ENCODE measurements at regions not wholly inside any gene's neighbourhood (a gene's known extent, or its start where the extent isn't known, plus 50 kb on each side); places are given as distances from the start of the nearest gene placed in this dataset.

DNA sequence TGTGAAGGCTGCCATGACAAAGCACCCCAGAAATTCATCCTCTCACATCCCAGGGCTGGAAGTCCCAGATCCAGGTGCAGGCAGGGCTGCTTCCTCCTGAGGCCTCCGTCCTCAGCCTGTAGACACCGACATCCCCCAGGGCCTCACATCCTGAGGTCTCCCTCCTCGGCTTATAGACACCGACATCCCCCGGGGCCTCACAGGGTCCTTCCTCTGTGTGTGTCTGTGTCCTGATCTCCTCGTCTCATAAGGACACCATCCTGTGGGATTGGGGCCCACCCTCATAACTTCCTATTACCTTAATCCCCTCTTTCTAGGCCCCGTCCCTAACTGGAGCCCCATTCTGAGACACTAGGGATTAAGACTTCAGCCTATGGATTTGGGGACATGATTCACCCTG is 92.0 kb upstream of the SNTG2 start:
- no peak for DNase-seq

- no peak for DNase-seq
Measured at GRCh38 chr2:857937-858336, 92.7 kb upstream of the SNTG2 start.

DNA sequence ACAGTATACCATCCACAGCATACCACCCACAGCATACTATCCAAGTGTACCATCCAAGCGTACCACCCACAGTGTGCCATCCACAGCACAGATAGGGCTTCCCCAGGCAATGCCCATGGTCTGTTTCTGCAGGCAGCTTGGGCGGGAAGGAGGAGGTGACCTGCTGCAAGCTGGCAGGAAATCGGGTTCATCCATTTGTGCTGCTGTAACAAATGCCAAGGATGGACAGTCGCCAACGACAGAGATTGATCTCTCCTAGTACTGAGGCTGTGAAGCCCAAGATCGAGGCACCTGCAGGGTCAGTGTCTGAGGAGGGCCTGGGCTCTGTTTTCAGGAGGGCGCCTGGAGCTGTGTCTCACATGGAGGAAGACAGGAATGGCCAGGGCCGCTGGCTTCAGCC is 93.6 kb upstream of the SNTG2 start:
- no peak for DNase-seq

GRCh38 chr2:856456-856855 is 94.2 kb upstream of the SNTG2 start:
- no peak for DNase-seq

DNA sequence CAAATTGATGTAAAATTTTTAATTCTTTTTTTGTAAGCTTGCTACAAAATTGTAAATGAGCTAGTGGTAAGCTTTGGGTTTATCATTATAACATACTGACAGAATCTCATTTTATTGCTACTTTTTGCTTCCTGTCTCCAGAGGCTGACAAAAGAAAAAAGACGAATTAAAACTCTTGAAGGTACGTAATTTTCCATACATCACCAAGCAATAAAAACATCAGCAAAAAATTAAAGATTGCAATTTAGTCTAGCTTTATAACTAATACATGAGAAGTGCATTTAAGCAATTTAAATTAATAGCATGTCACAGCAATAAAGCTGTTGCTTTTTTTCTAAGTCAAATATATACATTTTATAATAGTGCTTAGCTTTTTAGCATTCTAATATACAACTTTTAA is 94.6 kb upstream of the SNTG2 start:
- no peak for DNase-seq

DNA sequence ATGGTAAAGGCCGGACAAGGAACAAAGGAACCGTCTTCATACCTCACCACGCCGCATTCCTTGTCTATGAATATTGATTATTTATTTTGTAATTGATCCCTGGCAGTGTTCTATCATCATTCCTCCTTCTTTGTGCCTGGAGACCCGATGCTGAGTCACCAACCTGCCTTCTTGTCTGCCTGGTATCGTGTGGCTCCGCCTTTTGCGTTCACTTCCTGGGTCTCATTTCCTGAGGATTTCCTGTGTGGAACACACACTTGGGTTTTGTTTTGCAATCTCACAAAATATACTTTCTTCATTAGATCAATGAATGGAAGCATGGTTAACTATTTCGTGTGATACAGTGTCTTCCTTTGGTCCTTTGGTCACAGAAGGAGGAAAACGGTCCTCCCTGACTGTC is 95.5 kb upstream of the SNTG2 start:
- DNase-seq = no peak

GRCh38 chr2:854460-854859 is 96.2 kb upstream of the SNTG2 start:
- DNase-seq = peak; percentile 64

DNA sequence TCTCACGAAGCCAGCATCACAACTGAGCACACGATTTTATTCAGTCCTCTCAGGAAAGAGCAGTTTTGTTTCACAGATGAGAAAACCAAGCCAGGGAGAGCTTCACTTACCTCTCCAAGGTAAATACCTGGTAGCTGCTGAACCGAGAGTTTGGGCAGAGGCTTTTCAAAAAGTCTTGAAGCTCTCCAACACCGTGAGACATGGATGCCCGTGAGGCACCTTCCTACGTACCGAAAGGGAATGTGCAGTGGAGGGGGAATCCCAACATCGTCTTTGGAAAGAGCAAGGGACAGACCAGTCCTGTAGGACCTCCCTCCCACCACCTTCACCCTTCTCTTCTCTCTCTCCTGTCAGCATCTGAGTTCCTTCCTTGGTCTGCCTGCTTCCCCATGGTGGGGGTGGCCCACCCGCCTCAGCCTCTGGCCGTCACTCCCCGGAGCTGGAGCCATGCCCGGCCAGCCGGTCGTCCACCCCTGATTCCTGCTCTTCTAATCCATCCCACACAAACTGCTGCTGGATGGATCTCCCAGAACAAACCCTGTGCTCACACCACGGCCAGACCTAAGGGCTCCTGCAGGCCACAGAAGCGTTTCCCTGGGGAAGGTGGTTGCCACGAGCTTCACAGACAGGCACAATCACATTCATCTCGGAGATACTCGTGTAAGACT is 97.3 kb upstream of the SNTG2 start:
- no peak for DNase-seq

DNA sequence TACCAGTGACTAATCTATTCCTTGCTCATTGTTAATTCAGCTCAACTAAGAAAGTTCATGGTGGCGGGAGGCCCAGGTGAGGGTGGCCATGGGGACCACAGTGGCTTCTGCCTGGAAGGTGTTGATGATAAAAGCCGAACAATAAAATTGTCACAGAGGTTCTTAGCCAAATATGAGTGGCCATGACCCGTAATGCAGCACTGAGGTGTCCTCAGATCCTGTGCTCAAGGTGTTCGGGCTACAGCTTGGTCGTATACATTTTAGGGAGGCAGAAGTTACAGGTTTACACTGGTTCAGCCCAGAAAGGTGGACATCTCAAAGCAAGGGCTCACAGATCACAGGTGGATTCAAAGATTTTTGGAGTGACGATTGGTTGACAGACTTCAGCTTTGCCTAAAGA is 98.5 kb upstream of the SNTG2 start:
- DNase-seq = no peak

DNA sequence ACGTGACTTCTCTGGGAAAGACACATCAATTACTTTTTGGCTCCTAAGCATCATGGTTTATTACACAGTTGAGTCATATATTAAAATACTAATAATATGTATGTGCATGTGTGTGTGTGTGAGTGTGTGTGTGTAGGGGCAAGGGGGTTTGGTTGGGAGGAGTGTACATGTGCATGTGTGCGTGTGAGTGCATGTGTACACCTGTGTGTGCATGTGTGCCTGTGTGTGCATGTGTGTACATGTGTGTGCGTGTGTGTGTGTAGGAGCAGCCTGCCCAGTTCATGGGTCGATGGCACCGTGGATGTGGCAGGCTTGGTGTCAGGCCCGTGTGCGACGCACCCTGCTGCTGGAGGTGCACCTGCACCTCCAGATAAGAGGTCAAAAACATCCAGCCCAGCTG is 99.0 kb upstream of the SNTG2 start:
- DNase-seq = no peak

DNA sequence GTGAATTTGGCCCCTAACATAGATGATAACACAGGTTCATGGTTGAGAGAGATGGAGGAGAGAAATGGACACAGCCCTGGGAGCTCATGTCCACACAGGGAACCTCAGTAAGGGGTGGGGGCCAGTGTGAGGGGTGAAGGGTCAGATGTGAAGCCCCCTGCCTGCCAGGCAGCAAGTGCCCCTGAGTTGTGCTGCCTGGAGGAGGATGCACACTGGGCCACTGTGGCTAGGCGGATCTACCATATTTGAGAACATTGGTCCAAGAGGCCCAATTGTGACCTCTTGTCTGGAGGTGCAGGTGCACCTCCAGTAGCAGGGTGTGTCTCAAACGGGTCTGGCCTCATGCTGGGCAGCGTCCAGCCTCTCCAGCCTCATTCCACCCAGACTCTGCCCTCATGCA is 99.6 kb upstream of the SNTG2 start:
- no peak for DNase-seq

DNA sequence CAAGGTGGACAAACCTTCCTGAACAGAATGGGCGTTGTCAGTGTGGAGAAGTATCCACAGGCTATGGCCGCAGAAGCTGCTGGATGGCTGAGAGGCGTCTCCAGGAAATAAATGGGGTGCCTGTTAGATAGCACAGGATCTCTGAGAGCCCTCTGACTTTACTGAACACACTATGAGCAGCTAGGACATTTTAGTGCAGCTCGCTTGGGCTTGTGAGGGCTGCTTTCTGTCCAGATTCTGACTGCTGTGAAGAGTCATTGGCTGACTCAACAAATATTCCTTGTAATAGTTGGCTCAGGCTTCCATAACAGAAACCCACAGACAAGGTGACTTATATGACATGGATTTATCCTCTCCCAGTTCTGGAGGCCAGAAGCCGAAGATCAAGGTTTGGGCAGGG is 100.2 kb upstream of the SNTG2 start:
- DNase-seq = no peak

DNA sequence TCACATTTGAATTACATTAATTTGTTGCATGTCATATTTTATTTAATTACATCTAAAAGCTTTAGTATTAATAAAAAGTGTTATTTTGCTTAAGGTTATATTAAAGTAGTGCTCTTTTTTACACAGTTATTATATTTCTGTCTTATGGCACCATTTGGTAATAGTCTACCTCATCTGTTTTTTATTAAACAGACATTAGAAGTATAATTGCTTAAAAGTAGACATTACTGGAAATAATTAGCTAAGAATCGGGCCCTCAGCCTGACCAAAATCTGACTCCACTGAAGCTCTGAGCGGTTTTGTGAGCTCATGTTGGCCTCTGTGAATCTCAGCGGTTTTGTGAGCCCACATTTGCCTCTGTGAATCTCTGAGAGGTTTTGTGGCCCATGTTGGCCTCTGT is 102.5 kb upstream of the SNTG2 start:
- DNase-seq = no peak

DNA sequence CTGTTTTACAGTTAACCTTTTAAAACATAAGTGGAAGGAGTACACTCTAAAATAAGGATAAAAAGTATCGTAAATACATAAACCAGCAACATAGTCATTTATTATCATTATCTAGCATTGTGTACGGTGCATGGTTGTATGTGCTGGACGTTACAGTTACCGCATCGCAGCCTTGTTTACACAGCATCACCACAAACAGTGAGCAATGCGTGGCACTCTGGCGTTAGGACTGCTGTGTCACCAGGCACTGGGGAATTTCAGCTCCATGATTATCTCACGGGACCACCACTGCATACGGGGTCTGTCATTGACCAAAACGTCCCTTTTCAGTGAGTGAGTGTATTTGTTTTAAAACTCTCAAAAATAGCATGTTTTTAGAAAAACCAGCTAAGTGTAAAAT is 103.0 kb upstream of the SNTG2 start:
- no peak for DNase-seq

DNA sequence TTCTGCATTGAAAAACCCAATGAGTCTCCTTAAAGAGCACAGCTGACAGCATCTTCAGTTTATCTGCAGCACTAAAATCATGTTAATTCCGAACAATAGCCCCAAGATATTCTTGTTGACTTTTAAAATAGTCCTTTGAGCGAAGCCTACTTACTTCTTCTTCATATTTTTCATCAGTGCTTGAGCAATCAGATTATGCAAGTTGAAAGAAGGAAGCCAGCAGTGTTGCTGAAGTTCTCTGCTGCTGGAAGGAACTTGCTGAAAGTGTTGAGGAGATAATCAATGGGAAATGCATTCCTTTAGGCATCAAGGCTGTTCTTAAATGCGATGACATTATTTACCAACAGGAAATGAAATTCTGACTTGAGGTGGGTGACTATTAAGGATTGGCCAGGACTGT is 105.9 kb upstream of the SNTG2 start:
- no peak for DNase-seq

DNA sequence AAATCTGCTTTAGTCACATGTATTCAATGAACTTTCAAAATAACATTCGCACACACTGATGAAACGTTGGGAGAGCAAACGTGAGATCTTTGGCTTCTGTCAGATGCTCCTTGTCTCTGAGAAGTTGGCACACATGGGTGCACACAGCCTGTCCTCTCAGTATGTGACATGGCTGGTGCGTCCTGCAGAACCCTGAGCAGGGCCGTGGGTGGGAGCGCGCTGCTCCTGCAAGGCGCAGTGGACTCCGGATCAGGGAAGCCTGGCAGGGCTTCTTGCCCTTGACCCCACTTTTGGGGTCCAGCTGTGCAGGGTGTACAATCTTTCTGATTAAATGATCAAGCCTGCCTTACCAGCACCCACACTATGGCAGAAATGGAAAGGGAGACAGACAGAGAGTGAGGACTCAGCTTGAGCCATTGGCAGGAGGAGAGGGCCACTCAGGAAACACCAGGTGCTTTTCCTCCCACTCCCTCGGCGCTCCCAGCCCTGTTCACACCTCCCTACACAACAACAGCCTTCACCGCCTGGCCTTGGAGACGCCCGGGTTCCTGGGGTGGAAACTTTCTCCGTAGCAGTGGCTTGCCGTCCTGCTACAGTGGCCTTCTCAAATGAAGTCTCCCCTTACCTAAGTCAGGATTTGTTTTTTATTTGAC is 108.4 kb upstream of the SNTG2 start:
- DNase-seq = no peak

DNA sequence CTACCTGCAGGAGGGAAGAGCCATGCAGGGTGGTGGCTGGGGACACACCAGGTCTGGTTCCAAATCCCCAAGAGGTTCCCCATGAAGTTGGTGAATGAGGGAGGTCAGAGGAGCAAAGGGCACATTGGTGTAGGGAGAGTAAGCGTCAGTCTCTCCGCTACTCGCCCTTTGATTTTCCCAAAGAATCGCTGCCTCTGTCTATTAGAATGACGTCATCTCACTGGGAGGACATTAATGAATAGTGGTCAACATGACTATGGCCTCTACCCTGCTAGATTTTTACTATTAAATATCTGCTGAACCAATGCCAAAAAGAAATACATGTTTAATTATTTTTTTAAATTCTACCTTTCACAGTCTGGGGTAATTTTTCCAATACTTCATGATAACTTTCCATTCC is 109.6 kb upstream of the SNTG2 start:
- no peak for DNase-seq

- DNase-seq = no peak
Measured at GRCh38 chr2:834233-834632, 116.4 kb upstream of the SNTG2 start.

- DNase-seq = no peak
Measured at GRCh38 chr2:833180-833579, 117.5 kb upstream of the SNTG2 start.

GRCh38 chr2:832635-833034 is 118.0 kb upstream of the SNTG2 start:
- DNase-seq = no peak

- no peak for DNase-seq
Measured at GRCh38 chr2:831622-832021, 119.0 kb upstream of the SNTG2 start.

GRCh38 chr2:831225-831536 is 119.5 kb upstream of the SNTG2 start:
- DNase-seq = no peak

DNA sequence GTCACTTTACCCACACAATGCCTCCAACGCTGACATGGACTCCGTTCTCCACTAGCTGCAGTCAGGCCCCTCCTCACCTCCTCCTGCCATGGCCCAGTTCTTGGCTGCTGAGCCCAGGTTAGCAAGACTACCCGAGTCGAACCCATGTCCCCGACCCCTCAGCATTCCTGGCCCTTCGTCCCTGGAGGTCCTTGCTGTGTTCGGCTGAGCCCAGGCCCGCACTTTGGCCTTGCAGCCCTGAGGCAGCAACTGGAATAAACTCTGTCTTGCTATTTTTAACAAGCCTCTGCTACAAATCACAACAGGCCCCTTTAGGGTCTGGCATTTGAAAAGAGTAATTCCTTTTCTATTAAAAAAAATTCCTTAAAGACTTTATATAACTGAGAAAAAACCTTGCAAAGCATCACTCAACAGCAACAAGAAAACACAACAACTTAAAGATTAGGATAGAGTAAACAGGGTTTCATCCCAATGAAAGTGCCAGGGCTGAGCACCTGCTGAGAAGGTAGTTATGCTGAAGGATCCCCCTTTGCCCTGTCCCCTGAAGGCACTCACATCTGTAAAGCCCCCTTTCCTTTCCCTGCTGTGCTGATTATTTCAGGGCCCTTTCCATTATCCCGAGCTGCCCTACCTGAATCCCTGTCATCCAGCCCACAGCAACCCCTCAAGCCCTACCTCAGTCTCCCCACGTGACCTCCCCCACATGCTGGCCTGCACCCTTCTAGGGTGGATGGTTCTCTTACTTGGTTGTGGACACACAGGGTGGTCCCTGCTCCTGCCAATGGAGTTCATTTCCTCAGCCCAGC is 120.0 kb upstream of the SNTG2 start:
- no peak for DNase-seq

DNA sequence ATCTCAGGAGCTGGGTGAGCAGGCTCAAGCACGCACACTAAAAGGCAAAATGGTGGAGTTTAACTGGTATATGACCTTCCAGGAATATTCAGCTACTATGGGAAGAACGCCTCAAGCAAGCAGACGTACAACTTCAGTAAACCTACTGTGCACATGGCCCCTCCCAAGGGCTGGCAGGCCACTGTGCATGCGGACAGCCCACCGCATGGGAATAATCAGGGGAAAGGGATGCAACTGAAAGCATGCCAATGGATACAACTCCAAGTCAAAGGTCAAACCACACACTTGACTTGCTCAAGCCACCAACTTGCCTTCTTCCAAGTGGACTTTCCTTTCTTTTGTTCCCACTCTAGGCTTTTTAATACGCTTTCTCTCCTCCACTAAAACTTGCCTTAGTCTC is 121.6 kb upstream of the SNTG2 start:
- DNase-seq = no peak

- DNase-seq = no peak
Measured at GRCh38 chr2:824954-825353, 125.7 kb upstream of the SNTG2 start.
